PC-3 (cell line): ENCODE measurements at regions not wholly inside any gene's neighbourhood (a gene's known extent, or its start where the extent isn't known, plus 50 kb on each side); places are given as distances from the start of the nearest gene placed in this dataset.

Experiments
- ATAC-seq: fragments of 200-7000 bp; cut with Tn5 transposase; 2 replicates; pipeline ENCODE4 v1.9.1; 2020; ENCODE audit warnings: mild to moderate bottlenecking, moderate library complexity
- BruUV-seq: library from RNA; stranded (reverse); fragments of 400-500 nt; replicated peaks from 2 replicates; lab custom pipeline; 2021; lab: Mats Ljungman, UMichigan
- CTCF ChIA-PET: fragments of 300-600 bp; sonication (Branson Sonifier 250); formaldehyde crosslinking; loops from one replicate; lab custom pipeline; 2022; ENCODE audit warnings: antibody characterized with exemption; lab: Charles Lee
- POLR2A ChIA-PET: fragments of 300-600 bp; sonication (Branson Sonifier 250); formaldehyde crosslinking; loops from one replicate; lab custom pipeline; 2022; ENCODE audit warnings: antibody characterized with exemption; ENCODE audit not compliant: unreplicated experiment; lab: Charles Lee
- DNase-seq: peaks from one replicate; pipeline ENCODE4 v3.0.0-alpha.2; 2015
- H2AFZ ChIP-seq: fragments of 300-600 bp; sonication (generic); 2 replicates; pipeline ENCODE4 v1.6.0; 2016; ENCODE audit warnings: antibody characterized with exemption, low read length
- H3F3A ChIP-seq: fragments of 300-600 bp; sonication (generic); one replicate; pipeline ENCODE4 v1.6.0; 2017; ENCODE audit warnings: antibody characterized with exemption, low read length, control low read depth, mild to moderate bottlenecking; ENCODE audit not compliant: unreplicated experiment
- H3K27ac ChIP-seq: fragments of 300-600 bp; sonication (generic); 2 replicates; pipeline ENCODE4 v1.5.1; 2016; ENCODE audit warnings: mild to moderate bottlenecking, low read length
- H3K27me3 ChIP-seq: fragments of 300-600 bp; sonication (generic); 2 replicates; pipeline ENCODE4 v1.6.1; 2016; ENCODE audit warnings: low read length, mixed read lengths
- H3K36me3 ChIP-seq: fragments of 300-600 bp; sonication (generic); 2 replicates; pipeline ENCODE4 v1.6.1; 2016; ENCODE audit warnings: low read depth, mixed run types, low read length, mixed read lengths
- H3K4me1 ChIP-seq: fragments of 300-600 bp; sonication (generic); 2 replicates; pipeline ENCODE4 v1.5.1; 2016; ENCODE audit warnings: low read length; ENCODE audit not compliant: insufficient read depth
- H3K4me2 ChIP-seq: fragments of 300-600 bp; sonication (generic); 2 replicates; pipeline ENCODE4 v1.6.0; 2016; ENCODE audit warnings: low read length
- H3K4me3 ChIP-seq: fragments of 300-600 bp; sonication (generic); 2 replicates; pipeline ENCODE4 v1.5.1; 2016; ENCODE audit warnings: mild to moderate bottlenecking, low read length, mixed read lengths
- H3K79me2 ChIP-seq: fragments of 300-600 bp; sonication (generic); 2 replicates; pipeline ENCODE4 v1.6.1; 2017; ENCODE audit warnings: low read length, mixed read lengths
- H3K9ac ChIP-seq: fragments of 300-600 bp; sonication (generic); 2 replicates; pipeline ENCODE4 v1.6.0; 2016; ENCODE audit warnings: mild to moderate bottlenecking, low read length
- H3K9me2 ChIP-seq: fragments of 300-600 bp; sonication (generic); replicated peaks from 2 replicates; pipeline ENCODE4 v1.6.1; 2016; ENCODE audit warnings: mixed run types, low read length, mixed read lengths
- H3K9me3 ChIP-seq: fragments of 300-600 bp; sonication (generic); 2 replicates; pipeline ENCODE4 v1.6.1; 2016; ENCODE audit warnings: low read length, mixed read lengths
- H4K20me1 ChIP-seq: fragments of 300-600 bp; sonication (generic); 2 replicates; pipeline ENCODE4 v1.6.1; 2016; ENCODE audit warnings: low read length, mixed read lengths
- EZH2 ChIP-seq: fragments of 300-600 bp; sonication (generic); IDR thresholded peaks from one replicate; pipeline ENCODE4 v1.6.1; 2017; ENCODE audit warnings: antibody characterized with exemption, mild to moderate bottlenecking, low read length; ENCODE audit not compliant: unreplicated experiment
- EZH2phosphoT487 ChIP-seq: fragments of 300-600 bp; sonication (generic); IDR thresholded peaks from 2 replicates; pipeline ENCODE4 v1.6.1; 2018; ENCODE audit warnings: mild to moderate bottlenecking, antibody characterized with exemption, low read length, borderline replicate concordance
- intact Hi-C: fragments of 100-400 bp; cut with micrococcal nuclease; formaldehyde crosslinking; loops from 2 replicates; pipeline ENCODE4 v1.9.0; 2023
- TF ChIP-seq, protein P1 (sequence below): fragments of 300-600 bp; sonication (generic); conservative IDR thresholded peaks from 2 replicates; pipeline ENCODE4 v1.5.1; 2017; ENCODE audit warnings: antibody characterized with exemption, low read depth, mild to moderate bottlenecking, low read length

DNA sequence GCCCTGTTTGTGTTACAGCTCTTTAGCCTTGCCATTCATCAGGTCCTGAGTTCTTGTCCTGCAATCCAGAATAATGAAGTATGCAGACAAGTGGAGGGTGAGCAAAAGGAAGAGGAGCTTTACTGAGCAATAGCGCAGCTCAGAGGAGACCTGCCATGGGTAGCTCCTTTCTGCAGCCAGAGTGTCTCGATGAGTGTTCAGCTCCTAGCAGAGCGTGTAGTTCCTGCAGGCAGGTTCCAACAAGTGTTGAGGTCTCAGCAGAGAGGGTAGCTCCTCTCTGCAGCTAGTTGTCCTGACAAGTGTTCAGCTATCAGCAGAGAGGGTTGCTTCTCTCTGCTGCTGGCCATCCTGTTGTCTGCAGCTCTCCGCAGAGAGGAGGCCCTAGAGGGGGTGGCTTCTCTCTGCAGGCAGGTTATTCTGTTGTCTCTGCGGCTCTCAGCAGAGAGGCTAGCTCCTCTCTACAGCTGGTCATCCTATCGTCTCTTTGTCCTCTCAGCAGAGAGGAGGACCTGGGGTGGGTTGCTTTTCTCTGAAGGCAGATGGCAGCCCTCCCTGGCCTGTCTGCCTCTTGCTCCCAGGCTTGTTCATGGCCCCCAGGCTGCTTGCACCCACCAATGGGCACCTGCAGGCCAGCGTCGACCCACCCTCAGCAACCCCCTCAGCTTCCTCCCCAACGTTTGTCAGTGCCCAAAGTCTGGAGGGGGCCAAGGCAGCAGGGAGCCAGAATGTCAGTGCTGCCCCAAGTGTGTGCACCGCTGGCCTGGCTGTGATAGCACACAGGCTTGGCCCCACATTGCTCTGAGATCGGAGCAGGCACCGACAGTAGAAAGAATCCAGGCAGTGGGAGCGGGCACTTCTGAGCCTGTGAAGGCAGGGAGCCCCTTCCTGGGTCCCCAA, 112.5 kb upstream of the RUNX3 start:
- POLR2A ChIA-PET: no interaction called here
- H2AFZ ChIP-seq: no peak overlapping the region
- CTCF ChIA-PET: no interaction called here
- no peak overlapping the region for H3K27ac ChIP-seq
- peaks cover 31% of the 10 kb centered on the region; the same call in 1 of the 2 replicates for H3K27me3 ChIP-seq
- H3K36me3 ChIP-seq: no peaks in the 10 kb centered on the region
- no peak overlapping the region for H3K4me2 ChIP-seq
- no peaks in the 10 kb centered on the region for H3K79me2 ChIP-seq
- no peaks in the 10 kb centered on the region for H3K9me2 ChIP-seq
- TF ChIP-seq EZH2: no peak
- TF ChIP-seq EZH2phosphoT487: no peak
- TF ChIP-seq, protein P1, sequence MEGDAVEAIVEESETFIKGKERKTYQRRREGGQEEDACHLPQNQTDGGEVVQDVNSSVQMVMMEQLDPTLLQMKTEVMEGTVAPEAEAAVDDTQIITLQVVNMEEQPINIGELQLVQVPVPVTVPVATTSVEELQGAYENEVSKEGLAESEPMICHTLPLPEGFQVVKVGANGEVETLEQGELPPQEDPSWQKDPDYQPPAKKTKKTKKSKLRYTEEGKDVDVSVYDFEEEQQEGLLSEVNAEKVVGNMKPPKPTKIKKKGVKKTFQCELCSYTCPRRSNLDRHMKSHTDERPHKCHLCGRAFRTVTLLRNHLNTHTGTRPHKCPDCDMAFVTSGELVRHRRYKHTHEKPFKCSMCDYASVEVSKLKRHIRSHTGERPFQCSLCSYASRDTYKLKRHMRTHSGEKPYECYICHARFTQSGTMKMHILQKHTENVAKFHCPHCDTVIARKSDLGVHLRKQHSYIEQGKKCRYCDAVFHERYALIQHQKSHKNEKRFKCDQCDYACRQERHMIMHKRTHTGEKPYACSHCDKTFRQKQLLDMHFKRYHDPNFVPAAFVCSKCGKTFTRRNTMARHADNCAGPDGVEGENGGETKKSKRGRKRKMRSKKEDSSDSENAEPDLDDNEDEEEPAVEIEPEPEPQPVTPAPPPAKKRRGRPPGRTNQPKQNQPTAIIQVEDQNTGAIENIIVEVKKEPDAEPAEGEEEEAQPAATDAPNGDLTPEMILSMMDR: no peak
- no peak overlapping the region for H3K9ac ChIP-seq
- intact Hi-C loops: no loop called here
- H3F3A ChIP-seq: no peaks in the 10 kb centered on the region
- H4K20me1 ChIP-seq: no peaks in the 10 kb centered on the region
- ATAC-seq (no peak), DNase-seq (no peak)
- no peaks in the 10 kb centered on the region for H3K9me3 ChIP-seq
- H3K4me3 ChIP-seq: no peak overlapping the region
- H3K4me1 ChIP-seq: no peaks in the 10 kb centered on the region
- BruUV-seq: no TSS peak

DNA sequence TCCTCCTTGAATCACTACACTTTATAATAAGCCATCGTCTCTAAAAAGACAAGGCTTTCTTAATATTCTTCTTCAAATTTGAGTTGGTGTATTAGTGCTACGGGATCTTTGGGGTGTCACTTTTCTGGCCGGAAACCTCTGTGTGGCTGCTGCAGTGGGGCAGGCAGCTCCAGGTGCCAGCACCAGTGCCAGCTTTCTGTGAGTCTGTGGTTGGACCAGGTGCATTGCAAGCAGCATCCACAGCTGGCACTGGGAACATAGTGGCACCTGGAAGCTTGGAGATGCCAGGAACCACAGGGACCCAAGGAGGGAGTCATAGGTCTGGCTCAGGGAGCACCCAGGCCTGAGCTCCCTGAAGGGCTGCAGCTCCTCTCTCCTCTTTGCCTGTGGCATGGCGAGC, 111.8 kb upstream of the RUNX3 start:
- Histone ChIP-seq H4K20me1 (no peaks in the 10 kb centered on the region), H3K9me2 (no peaks in the 10 kb centered on the region), H3K27me3 (peaks cover 31% of the 10 kb centered on the region; the same call in 1 of the 2 replicates), H3F3A (no peaks in the 10 kb centered on the region), H3K9ac (no peak overlapping the region), H3K27ac (no peak overlapping the region), H3K4me1 (no peaks in the 10 kb centered on the region), H3K36me3 (no peaks in the 10 kb centered on the region), H3K79me2 (no peaks in the 10 kb centered on the region), H3K4me2 (no peak overlapping the region), H3K9me3 (no peaks in the 10 kb centered on the region), H3K4me3 (no peak overlapping the region), H2AFZ (no peak overlapping the region)
- ChIA-PET POLR2A (no interaction called here), CTCF (no interaction called here)
- ATAC-seq (no peak), DNase-seq (no peak)
- intact Hi-C loops: no loop called here
- BruUV-seq: no TSS peak
- TF ChIP-seq, protein P1: no peak
- TF ChIP-seq EZH2phosphoT487: no peak
- no peak for TF ChIP-seq EZH2

DNA sequence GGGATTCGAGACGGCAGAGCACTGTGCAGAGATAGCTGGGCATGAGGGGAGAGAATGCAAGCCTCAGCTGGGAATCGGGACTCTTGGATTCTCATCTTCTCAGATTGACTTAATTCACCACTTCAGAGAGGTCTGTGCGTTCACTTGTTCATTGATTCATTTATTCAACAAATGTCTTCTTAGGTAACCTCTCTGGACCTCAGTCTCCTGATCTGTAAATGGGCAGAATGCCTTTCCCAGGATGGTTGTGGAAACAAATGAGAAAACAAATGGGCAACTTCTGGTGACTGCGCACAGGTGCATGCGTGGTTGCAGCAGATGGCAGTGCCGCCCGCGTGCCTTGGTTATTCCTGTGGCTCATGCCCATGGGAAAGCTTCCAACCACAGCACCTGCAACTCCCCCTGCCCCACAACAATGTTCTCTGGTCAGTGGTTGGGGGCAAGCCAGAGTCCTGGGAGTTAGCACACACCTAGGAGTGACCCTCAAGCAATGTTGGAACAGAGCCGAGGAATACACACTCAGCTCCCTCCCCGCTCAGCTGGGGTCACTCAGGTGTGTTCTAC, 110.1 kb upstream of the RUNX3 start:
- Histone ChIP-seq H3K27ac (no peak overlapping the region), H2AFZ (no peak overlapping the region), H3F3A (no peaks in the 10 kb centered on the region), H3K79me2 (no peaks in the 10 kb centered on the region), H3K4me3 (no peak overlapping the region), H3K9ac (no peak overlapping the region), H4K20me1 (no peaks in the 10 kb centered on the region), H3K9me2 (no peaks in the 10 kb centered on the region), H3K9me3 (no peaks in the 10 kb centered on the region), H3K4me1 (no peaks in the 10 kb centered on the region), H3K27me3 (peaks cover 31% of the 10 kb centered on the region; the same call in 1 of the 2 replicates), H3K36me3 (no peaks in the 10 kb centered on the region), H3K4me2 (no peak overlapping the region)
- DNase-seq (no peak), ATAC-seq (no peak)
- TF ChIP-seq EZH2 (no peak), EZH2phosphoT487 (no peak)
- TF ChIP-seq, protein P1: no peak
- intact Hi-C loops: no loop called here
- CTCF ChIA-PET: no interaction called here
- BruUV-seq: no TSS peak
- POLR2A ChIA-PET: no interaction called here
